BJ (cell line): ENCODE measurements at regions not wholly inside any gene's neighbourhood (a gene's known extent, or its start where the extent isn't known, plus 50 kb on each side); places are given as distances from the start of the nearest gene placed in this dataset.

Experiments used
- CTCF ChIA-PET: fragments of 350-600 bp; formaldehyde crosslinking; extraction: SDS; loops from one replicate; lab custom pipeline; 2021; ENCODE audit warnings: antibody characterized with exemption, inconsistent platforms; lab: Yijun Ruan, JAX
- POLR2A ChIA-PET: fragments of 300-600 bp; sonication (Branson Sonifier 250); formaldehyde crosslinking; extraction: SDS; loops from one replicate; lab custom pipeline; 2021; ENCODE audit warnings: antibody characterized with exemption; lab: Charles Lee
- DNase-seq: peaks from one replicate; pipeline ENCODE4 v3.0.0-alpha.2; 2011; ENCODE audit warnings: low read depth
- H3K27me3 ChIP-seq: 2 replicates; pipeline ENCODE4 v1.6.0; 2011; ENCODE audit warnings: low read length; ENCODE audit not compliant: control insufficient read depth, insufficient read depth
- H3K36me3 ChIP-seq: 2 replicates; pipeline ENCODE4 v1.5.1; 2011; ENCODE audit warnings: low read length; ENCODE audit not compliant: control insufficient read depth, insufficient read depth
- H3K4me3 ChIP-seq: 2 replicates; pipeline ENCODE4 v1.5.1; 2011; ENCODE audit warnings: low read depth, mild to moderate bottlenecking, control low read depth, low read length
- CTCF ChIP-seq: IDR thresholded peaks from 2 replicates; pipeline ENCODE4 v1.5.1; 2011; ENCODE audit warnings: low read depth, mild to moderate bottlenecking, control low read depth, inconsistent platforms, low read length, moderate library complexity; ENCODE audit not compliant: insufficient read depth

- ChIA-PET CTCF (no interaction called here), POLR2A (no interaction called here)
- H3K27me3 ChIP-seq = no peaks in the 10 kb centered on the region
- no peak for TF ChIP-seq CTCF
- DNase-seq = no peak
- no peaks in the 10 kb centered on the region for H3K36me3 ChIP-seq
- no peak overlapping the region for H3K4me3 ChIP-seq
Measured at GRCh38 chr15:39209548-39210211, 371.2 kb upstream of the THBS1 start.

- DNase-seq = no peak
- ChIA-PET CTCF (no interaction called here), POLR2A (no interaction called here)
- no peaks in the 10 kb centered on the region for H3K36me3 ChIP-seq
- no peak for TF ChIP-seq CTCF
- H3K27me3 ChIP-seq = no peaks in the 10 kb centered on the region
- H3K4me3 ChIP-seq = no peak overlapping the region
Measured at GRCh38 chr15:39211108-39211979, 369.5 kb upstream of the THBS1 start.

DNA sequence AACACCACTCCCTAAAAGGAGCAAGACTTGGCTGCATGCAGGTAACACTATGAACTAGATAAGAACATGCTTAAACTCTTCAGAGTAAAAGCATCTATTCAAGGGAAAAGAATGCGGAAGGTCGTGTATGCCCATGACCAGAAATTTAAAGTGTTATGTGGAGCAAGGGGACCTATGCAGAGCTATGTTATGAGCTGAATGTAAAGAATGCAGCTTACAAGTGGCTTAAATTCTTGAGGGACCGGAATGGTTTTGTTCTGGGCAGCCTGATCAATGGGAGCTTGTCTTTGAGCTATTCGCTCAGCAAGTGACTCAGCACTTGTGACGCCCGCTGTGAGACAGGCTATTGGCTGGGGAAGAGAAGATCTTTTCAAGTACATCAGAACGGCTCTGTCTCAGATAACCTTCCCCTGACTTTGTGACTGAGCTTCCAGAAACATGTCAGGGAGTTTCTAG is 367.5 kb upstream of the THBS1 start:
- no peak overlapping the region for H3K4me3 ChIP-seq
- TF ChIP-seq CTCF = no peak
- ChIA-PET CTCF (no interaction called here), POLR2A (interaction anchor here (0.5 kb wide), 1 partner anchor 140 kb away, joined by 5 read pairs; no protein-coding TSS in a partner anchor)
- DNase-seq = no peak
- H3K27me3 ChIP-seq = no peaks in the 10 kb centered on the region
- H3K36me3 ChIP-seq = no peaks in the 10 kb centered on the region

DNA sequence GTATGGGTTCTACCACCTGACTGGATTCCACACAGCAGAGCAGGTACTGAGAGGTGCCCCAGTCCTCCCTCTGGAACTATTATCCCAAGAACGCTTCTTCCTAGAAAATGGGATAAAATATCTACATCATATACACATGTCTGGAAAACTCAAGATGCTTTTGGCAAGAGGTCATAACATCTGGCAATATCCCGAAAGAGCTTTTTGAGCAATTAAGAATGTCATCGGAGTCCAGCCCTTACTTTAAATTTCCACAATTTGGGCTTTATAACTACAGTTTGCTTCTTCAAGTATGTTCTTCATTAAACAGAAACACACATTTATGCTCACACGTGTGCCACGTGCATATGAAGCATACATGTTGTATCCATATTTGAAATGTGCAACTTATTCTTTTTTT is 365.9 kb upstream of the THBS1 start:
- CTCF ChIA-PET = no interaction called here
- H3K36me3 ChIP-seq = no peaks in the 10 kb centered on the region
- no peak overlapping the region for H3K4me3 ChIP-seq
- POLR2A ChIA-PET = no interaction called here
- no peaks in the 10 kb centered on the region for H3K27me3 ChIP-seq
- no peak for TF ChIP-seq CTCF
- DNase-seq = no peak

- no peak for DNase-seq
- CTCF ChIA-PET = no interaction called here
- Histone ChIP-seq H3K27me3 (no peaks in the 10 kb centered on the region), H3K4me3 (no peak overlapping the region), H3K36me3 (no peaks in the 10 kb centered on the region)
- POLR2A ChIA-PET = no interaction called here
- no peak for TF ChIP-seq CTCF
Measured at GRCh38 chr15:39216816-39217215, 364.1 kb upstream of the THBS1 start.
